ENCODE measurements at regions not wholly inside any gene's neighbourhood (a gene's known extent, or its start where the extent isn't known, plus 50 kb on each side); places are given as distances from the start of the nearest gene placed in this dataset.
"Not testable (repeated sequence)": the region's sequence is repeated elsewhere in the genome, so short reads cannot be mapped to it uniquely, and the experiment has no call there.

- DNase-seq: no peak
- no peak overlapping the region for H3K27ac ChIP-seq (ENCODE audit: insufficient read length, low read depth, low read length)
- no peak overlapping the region for H3K9ac ChIP-seq (ENCODE audit: extremely low read depth, insufficient read length, low read length)
Measured at GRCh38 chr6:23851522-23851921, 274.5 kb upstream of the NRSN1 start.

GRCh38 chr6:23853566-23854133, 272.4 kb upstream of the NRSN1 start:
- H3K27ac Mint-ChIP-seq; H3K9me3 ChIP-seq (ENCODE audit: control insufficient read depth, low read depth, low read length); H3K23me2 ChIP-seq (ENCODE audit: insufficient read length, low read depth, low read length, poor library complexity, severe bottlenecking): not testable (repeated sequence)

More at GRCh38 chr6:23851522-23851921, 274.5 kb upstream of the NRSN1 start:
- no peaks in the 10 kb centered on the region for H4K20me1 ChIP-seq (ENCODE audit: control insufficient read depth, insufficient read depth, insufficient read length)
- H3K27me3 ChIP-seq (ENCODE audit: insufficient read depth, low read length): no peaks in the 10 kb centered on the region
- H3K36me3 Mint-ChIP-seq (ENCODE audit: insufficient read depth in 1 of 3, low read depth in 3 of 3): peaks cover 0 to 4% (median 2%) of the 10 kb centered on the region in 3 experiments; a peak in 1 of 7 replicates
- H3K4me3 Mint-ChIP-seq: no peak overlapping the region
- no peak overlapping the region for H3K27ac Mint-ChIP-seq
- H2BK15ac ChIP-seq (ENCODE audit: low read depth, low read length): no peak overlapping the region
- H2BK20ac ChIP-seq (ENCODE audit: low read depth, low read length, poor library complexity, severe bottlenecking): no peak overlapping the region
- no CpG with 5 or more reads among the region's 1 CpG for WGBS (ENCODE audit: extremely low coverage, insufficient read length, low lambda C conversion rate)
- H3K23me2 ChIP-seq (ENCODE audit: insufficient read length, low read depth, low read length, poor library complexity, severe bottlenecking): no peaks in the 10 kb centered on the region
- H3K23ac ChIP-seq (ENCODE audit: insufficient read length, low read depth, low read length): no peak overlapping the region
- H3K18ac ChIP-seq (ENCODE audit: insufficient read length, low read depth, low read length): no peak overlapping the region
- no peak overlapping the region for H4K91ac ChIP-seq (ENCODE audit: insufficient read length, low read depth, low read length)
- peaks cover 4 to 6% of the 10 kb centered on the region in 2 experiments; a peak in 4 of 5 replicates for H3K9me3 Mint-ChIP-seq
- H4K8ac ChIP-seq (replicated peaks; ENCODE audit: insufficient read length, low read depth, low read length): no peak overlapping the region
- H2AK5ac ChIP-seq (ENCODE audit: insufficient read length, low read length): no peak overlapping the region
- H4K5ac ChIP-seq (ENCODE audit: insufficient read length, low read depth, low read length): no peak overlapping the region
- no peaks in the 10 kb centered on the region for H3K79me1 ChIP-seq (ENCODE audit: insufficient read depth, low read depth, low read length, poor library complexity, severe bottlenecking)
- no peak overlapping the region for H3K4me2 ChIP-seq (ENCODE audit: insufficient read depth, insufficient read length, low read length)
- no peaks in the 10 kb centered on the region for H3K79me2 ChIP-seq (ENCODE audit: insufficient read depth, low read length)
- H3K4me1 ChIP-seq (ENCODE audit: insufficient read depth, low read length): no peaks in the 10 kb centered on the region
- no peak overlapping the region for H3K4ac ChIP-seq (ENCODE audit: low read depth, low read length)
- no peaks in the 10 kb centered on the region for H3K4me1 Mint-ChIP-seq
- no peak overlapping the region for H2BK12ac ChIP-seq (ENCODE audit: insufficient read length, low read depth, low read length)
- H3K9me3 ChIP-seq (ENCODE audit: control insufficient read depth, low read depth, low read length): no peaks in the 10 kb centered on the region
- H2AFZ ChIP-seq (ENCODE audit: low read length): no peak overlapping the region
- no peak overlapping the region for H2BK5ac ChIP-seq (ENCODE audit: insufficient read length, low read length)
- H3T11ph ChIP-seq (ENCODE audit: low read length): no peak overlapping the region
- H3K14ac ChIP-seq (ENCODE audit: insufficient read depth, low read length): no peak overlapping the region
- H3K56ac ChIP-seq (ENCODE audit: insufficient read length, low read depth, low read length): no peak overlapping the region
- H3K27me3 Mint-ChIP-seq (ENCODE audit: low read depth): peaks cover 1% of the 10 kb centered on the region; the same call in 1 of the 2 replicates
- TF ChIP-seq CTCF (conservative IDR thresholded peaks at IDR 0.05): no peak
- H2BK120ac ChIP-seq (ENCODE audit: low read depth, low read length, poor library complexity, severe bottlenecking): no peak overlapping the region

More at GRCh38 chr6:23853566-23854133, 272.4 kb upstream of the NRSN1 start:
- not testable (repeated sequence) for DNase-seq; H3K4me1 Mint-ChIP-seq; H4K8ac ChIP-seq (replicated peaks; ENCODE audit: insufficient read length, low read depth, low read length); H3K79me2 ChIP-seq (ENCODE audit: insufficient read depth, low read length); H2AK5ac ChIP-seq (ENCODE audit: insufficient read length, low read length); H3T11ph ChIP-seq (ENCODE audit: low read length); H2AFZ ChIP-seq (ENCODE audit: low read length); H2BK20ac ChIP-seq (ENCODE audit: low read depth, low read length, poor library complexity, severe bottlenecking); H2BK120ac ChIP-seq (ENCODE audit: low read depth, low read length, poor library complexity, severe bottlenecking); H4K91ac ChIP-seq (ENCODE audit: insufficient read length, low read depth, low read length); H3K27me3 Mint-ChIP-seq (ENCODE audit: low read depth); H3K14ac ChIP-seq (ENCODE audit: insufficient read depth, low read length); H3K18ac ChIP-seq (ENCODE audit: insufficient read length, low read depth, low read length); H2BK5ac ChIP-seq (ENCODE audit: insufficient read length, low read length); H3K27ac ChIP-seq (ENCODE audit: insufficient read length, low read depth, low read length); H3K4me2 ChIP-seq (ENCODE audit: insufficient read depth, insufficient read length, low read length); H3K4ac ChIP-seq (ENCODE audit: low read depth, low read length); H2BK15ac ChIP-seq (ENCODE audit: low read depth, low read length); H3K56ac ChIP-seq (ENCODE audit: insufficient read length, low read depth, low read length); H4K5ac ChIP-seq (ENCODE audit: insufficient read length, low read depth, low read length); H3K4me1 ChIP-seq (ENCODE audit: insufficient read depth, low read length); H2BK12ac ChIP-seq (ENCODE audit: insufficient read length, low read depth, low read length); H3K4me3 Mint-ChIP-seq; H3K27me3 ChIP-seq (ENCODE audit: insufficient read depth, low read length); H3K9ac ChIP-seq (ENCODE audit: extremely low read depth, insufficient read length, low read length); H3K79me1 ChIP-seq (ENCODE audit: insufficient read depth, low read depth, low read length, poor library complexity, severe bottlenecking); H3K23ac ChIP-seq (ENCODE audit: insufficient read length, low read depth, low read length); H3K36me3 Mint-ChIP-seq (ENCODE audit: insufficient read depth in 1 of 3, low read depth in 3 of 3); H4K20me1 ChIP-seq (ENCODE audit: control insufficient read depth, insufficient read depth, insufficient read length)
- peaks cover 9 to 16% of the 10 kb centered on the region in 2 experiments for H3K9me3 Mint-ChIP-seq
- WGBS (ENCODE audit: extremely low coverage, insufficient read length, low lambda C conversion rate): no CpG with 5 or more reads among the region's 18 CpGs
